ENCODE measurements at regions not wholly inside any gene's neighbourhood (a gene's known extent, or its start where the extent isn't known, plus 50 kb on each side); places are given as distances from the start of the nearest gene placed in this dataset.

DNA sequence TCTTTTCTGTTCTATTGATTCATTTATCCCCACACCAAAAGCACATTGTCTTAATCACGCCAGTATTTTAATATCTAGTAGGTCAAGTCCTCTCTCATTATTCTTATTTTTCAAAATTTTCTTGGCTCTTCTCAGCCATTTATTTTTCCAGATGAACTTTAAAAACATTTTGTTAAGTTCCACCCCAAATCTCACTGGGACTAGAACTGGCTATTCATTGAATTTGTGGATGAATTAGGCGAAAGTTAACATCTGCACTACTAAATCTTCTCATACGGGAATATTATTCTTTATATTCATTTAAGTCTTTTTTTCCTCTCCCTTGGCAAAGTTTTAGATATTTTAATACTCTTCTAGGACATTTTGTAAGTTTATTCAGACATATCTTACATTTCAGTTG is 295.2 kb upstream of the MGMT start:
- TF ChIP-seq TAF1 (IDR thresholded peaks at IDR 0.05; ENCODE audit: borderline replicate concordance, insufficient read depth, low read length), result no peak
- TF ChIP-seq POLR2AphosphoS5 (IDR thresholded peaks at IDR 0.05; ENCODE audit: low read depth, low read length), result no peak
- no peak for TF ChIP-seq SIN3A (IDR thresholded peaks at IDR 0.05; ENCODE audit: borderline replicate concordance, insufficient read depth, low read length)
- TF ChIP-seq, protein P1, sequence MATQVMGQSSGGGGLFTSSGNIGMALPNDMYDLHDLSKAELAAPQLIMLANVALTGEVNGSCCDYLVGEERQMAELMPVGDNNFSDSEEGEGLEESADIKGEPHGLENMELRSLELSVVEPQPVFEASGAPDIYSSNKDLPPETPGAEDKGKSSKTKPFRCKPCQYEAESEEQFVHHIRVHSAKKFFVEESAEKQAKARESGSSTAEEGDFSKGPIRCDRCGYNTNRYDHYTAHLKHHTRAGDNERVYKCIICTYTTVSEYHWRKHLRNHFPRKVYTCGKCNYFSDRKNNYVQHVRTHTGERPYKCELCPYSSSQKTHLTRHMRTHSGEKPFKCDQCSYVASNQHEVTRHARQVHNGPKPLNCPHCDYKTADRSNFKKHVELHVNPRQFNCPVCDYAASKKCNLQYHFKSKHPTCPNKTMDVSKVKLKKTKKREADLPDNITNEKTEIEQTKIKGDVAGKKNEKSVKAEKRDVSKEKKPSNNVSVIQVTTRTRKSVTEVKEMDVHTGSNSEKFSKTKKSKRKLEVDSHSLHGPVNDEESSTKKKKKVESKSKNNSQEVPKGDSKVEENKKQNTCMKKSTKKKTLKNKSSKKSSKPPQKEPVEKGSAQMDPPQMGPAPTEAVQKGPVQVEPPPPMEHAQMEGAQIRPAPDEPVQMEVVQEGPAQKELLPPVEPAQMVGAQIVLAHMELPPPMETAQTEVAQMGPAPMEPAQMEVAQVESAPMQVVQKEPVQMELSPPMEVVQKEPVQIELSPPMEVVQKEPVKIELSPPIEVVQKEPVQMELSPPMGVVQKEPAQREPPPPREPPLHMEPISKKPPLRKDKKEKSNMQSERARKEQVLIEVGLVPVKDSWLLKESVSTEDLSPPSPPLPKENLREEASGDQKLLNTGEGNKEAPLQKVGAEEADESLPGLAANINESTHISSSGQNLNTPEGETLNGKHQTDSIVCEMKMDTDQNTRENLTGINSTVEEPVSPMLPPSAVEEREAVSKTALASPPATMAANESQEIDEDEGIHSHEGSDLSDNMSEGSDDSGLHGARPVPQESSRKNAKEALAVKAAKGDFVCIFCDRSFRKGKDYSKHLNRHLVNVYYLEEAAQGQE (IDR thresholded peaks at IDR 0.05; ENCODE audit: insufficient read depth in 1 of 2, low read depth in 2 of 2, low read length in 2 of 2), result no peak

DNA sequence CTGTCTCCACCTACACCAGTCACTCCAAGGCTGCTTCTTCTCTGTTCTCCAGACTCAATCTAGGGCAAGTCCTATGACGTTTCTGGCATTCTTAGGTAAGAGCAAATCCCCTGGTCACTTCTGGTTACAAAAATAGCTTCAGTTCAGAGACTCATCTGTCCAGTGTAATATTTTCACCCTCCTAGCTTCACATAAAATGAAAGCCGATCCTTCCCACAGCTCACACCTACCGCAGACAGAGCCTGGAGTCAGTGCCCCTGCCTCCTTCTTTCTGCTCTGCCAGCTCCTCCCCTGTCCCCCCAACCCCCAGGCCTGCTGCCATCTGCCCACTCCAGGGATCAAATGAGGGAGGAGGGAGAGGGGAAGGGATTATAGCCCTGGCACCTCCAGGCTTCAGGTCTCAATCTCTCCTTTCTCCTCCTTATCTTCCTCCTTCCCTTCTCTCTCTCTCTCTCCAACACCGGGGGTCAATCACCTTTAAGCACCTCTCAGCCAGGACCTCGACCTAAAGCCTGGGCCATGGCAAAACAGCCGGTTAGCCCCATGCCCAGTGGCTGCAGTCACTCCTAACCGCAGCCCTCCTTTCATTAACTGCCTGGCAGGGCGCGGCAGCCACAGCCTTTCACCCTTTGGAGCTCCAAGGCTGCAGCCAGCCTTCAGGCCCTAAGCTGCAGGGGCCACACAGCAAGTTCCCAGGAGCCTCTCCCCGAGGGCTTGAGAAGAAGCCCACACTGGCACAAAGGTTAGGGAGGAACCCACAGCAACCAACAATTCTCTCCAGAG is 292.6 kb upstream of the MGMT start:
- no peak for TF ChIP-seq TAF1 (IDR thresholded peaks at IDR 0.05; ENCODE audit: borderline replicate concordance, insufficient read depth, low read length)
- TF ChIP-seq SIN3A (IDR thresholded peaks at IDR 0.05; ENCODE audit: borderline replicate concordance, insufficient read depth, low read length), result no peak
- TF ChIP-seq POLR2AphosphoS5 (IDR thresholded peaks at IDR 0.05; ENCODE audit: low read depth, low read length), result no peak
- no peak for TF ChIP-seq FOXP2 (optimal IDR thresholded peaks at IDR 0.05; ENCODE audit: borderline replicate concordance, extremely low read depth, extremely low read length, insufficient read depth)
- TF ChIP-seq, protein P1 (IDR thresholded peaks at IDR 0.05; ENCODE audit: insufficient read depth in 1 of 2, low read depth in 2 of 2, low read length in 2 of 2), result no peak

DNA sequence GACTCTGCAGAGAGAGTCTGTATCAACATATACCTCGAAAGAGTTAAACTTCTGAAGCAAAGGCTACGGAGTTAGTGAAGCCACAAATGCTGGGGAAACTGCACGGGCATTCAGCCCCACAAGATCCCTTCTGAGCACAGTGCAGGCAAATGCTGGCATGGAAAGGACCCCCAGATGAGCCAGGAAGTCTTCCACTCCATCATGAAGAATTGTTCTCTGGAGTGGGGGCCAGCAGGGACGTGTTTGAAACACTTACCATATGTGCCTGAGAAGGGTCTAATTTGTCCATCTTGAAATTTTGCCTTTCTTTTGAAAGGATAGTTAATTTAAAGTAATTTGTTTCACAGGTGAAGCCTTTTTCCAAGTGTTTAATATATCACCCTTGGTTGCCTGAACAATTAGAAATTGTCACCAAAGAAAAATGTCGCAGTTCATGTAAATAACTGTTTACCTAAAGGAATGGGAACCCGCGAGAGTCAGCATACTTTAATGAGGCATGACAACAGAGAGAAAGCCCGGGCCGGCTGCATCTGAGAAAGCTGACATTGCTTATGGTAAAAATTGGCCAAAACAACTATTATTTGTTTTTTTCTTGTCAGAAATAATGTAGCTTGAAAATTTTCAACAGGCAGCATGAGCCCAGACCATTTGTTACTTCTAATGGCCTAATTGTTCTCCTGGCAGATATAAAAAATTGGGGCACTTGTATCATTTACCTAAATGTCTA is 287.6 kb upstream of the MGMT start:
- TF ChIP-seq SIN3A (IDR thresholded peaks at IDR 0.05; ENCODE audit: borderline replicate concordance, insufficient read depth, low read length) (no peak), POLR2AphosphoS5 (IDR thresholded peaks at IDR 0.05; ENCODE audit: low read depth, low read length) (no peak), FOXP2 (optimal IDR thresholded peaks at IDR 0.05; ENCODE audit: borderline replicate concordance, extremely low read depth, extremely low read length, insufficient read depth) (no peak), TAF1 (IDR thresholded peaks at IDR 0.05; ENCODE audit: borderline replicate concordance, insufficient read depth, low read length) (no peak)
- TF ChIP-seq, protein P1 (IDR thresholded peaks at IDR 0.05; ENCODE audit: insufficient read depth in 1 of 2, low read depth in 2 of 2, low read length in 2 of 2), result no peak

DNA sequence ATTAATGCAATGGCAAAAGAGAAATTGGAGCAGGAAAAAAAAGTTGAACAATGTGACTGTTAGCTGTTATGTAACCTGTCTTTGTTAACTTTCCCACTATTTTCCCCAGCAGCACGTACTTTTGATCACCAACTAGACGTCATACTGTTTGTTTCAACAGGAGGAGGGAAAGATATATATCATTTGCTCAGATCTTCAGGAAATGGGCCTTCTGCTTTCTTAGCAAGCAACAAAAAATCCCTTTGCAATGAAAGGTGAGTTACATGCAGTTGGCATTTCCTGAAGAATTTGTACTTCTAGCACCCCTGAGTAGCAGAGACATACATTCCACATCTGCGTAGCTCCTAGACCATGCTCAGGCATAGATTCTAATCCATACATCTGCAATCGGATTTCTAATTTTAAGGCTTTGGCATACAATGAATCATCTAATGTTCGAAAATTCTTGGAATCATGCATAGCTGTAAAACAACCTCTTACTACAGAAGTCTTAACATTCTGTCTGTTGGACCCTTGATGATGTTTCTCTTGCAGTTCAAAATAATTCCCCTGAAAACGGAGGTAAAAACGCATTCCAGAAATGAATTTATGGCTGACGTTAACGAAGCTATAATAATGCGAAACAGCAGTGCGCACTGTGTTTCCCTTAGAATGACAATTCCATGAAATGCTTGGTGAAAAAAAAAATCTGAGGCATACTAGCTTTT is 286.9 kb upstream of the MGMT start:
- TF ChIP-seq POLR2AphosphoS5 (IDR thresholded peaks at IDR 0.05; ENCODE audit: low read depth, low read length) (no peak), FOXP2 (optimal IDR thresholded peaks at IDR 0.05; ENCODE audit: borderline replicate concordance, extremely low read depth, extremely low read length, insufficient read depth) (no peak), SIN3A (IDR thresholded peaks at IDR 0.05; ENCODE audit: borderline replicate concordance, insufficient read depth, low read length) (no peak), TAF1 (IDR thresholded peaks at IDR 0.05; ENCODE audit: borderline replicate concordance, insufficient read depth, low read length) (no peak)
- TF ChIP-seq, protein P1 (IDR thresholded peaks at IDR 0.05; ENCODE audit: insufficient read depth in 1 of 2, low read depth in 2 of 2, low read length in 2 of 2), result no peak

All from PFSK-1 (cell line).